ENCODE measurements at regions not wholly inside any gene's neighbourhood (a gene's known extent, or its start where the extent isn't known, plus 50 kb on each side); places are given as distances from the start of the nearest gene placed in this dataset.

DNA sequence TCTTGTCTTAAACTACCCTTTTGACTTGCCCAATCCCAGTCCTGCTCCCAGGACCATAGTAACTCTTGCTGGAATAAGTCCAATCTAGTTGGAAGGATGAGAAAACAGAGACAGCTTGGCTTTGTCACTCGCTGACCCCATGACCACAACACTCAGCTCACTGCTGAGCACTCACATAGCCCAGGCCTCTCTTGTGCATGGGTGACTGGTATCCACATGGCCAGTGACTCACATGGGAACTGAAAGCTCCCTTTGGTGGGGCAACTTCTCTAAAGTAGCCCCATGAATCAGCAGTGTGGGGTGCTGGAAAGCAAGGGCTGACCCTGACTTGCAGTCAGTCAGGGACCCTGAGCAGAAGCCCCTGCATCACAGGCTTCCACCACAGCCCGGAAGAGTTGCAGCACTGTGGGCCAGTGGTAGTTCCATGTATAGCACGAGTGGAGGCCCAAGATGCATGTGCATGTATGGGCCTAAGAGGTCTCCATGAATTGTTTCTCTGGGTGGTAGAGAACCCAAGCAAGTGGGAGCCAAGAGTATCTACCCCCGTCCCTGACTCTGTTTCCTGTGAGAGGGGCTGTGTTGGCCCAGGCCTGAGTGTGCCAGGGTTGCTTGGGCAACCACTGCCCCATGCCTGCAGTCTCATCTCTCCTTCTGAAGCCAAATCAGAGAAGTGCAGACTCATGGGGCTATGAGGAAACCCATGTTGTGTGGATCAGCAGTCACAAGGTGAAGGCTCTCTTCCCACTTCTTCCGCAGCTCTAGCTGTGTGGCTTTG lies 62.1 kb upstream of the XCR1 start:
- DNase-seq, result peak; percentile 8 to 54

DNA sequence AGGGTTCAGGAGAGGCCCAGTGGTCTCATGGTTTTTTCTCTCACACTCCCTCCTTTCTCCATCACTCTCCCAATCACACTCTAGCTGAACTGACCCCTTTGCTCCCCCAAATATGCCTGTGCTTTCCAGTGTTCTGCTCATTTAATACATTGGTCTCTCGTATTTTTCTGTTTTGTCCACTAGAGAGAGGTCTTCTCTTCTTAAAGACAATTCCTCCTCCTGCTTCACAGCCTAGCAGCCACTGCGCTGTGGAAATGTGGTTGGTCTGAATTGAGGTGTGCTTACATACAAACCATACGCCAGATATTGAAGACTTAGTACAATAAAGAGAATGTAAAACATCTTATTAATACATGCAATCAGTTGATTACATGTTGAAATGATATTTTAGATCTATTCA lies 60.6 kb upstream of the XCR1 start:
- DNase-seq, result peak in 1 of 2 donors; percentile 41

GRCh38 chr3:46086986-46087385 lies 59.7 kb upstream of the XCR1 start:
- DNase-seq, result no peak

GRCh38 chr3:46086083-46086437 lies 58.8 kb upstream of the XCR1 start:
- no peak for DNase-seq

DNA sequence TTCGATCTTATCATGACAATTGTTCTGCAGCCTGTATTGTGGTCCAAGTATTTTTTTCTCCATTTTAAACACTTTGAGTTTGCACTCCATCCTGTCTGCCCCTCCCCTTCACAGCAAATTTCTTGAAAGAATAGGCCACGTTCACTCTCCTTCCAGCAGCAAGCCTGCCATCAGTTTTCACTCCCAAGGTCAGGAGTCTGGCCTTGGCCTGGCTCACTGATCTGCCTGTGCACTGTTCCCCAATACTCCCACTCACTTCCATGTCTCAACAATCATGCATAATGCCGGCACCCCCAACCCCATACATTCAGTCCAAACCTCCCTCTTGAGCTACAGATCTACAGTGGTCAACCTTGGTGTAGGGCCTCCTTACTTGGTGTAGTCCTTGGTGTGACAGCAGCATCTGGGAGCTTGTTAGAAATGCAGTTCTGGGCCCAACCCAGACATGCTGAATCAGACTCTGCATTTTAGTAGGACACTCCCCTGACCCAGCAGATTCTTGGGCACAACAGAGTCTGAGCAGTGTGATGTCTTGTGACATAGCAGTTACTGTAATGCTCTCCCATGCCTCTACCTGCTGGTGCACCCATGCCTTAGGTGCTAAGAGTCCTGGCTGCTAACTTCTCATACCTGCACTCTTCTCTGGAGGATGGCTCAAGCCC lies 58.3 kb upstream of the XCR1 start:
- no peak for DNase-seq

DNA sequence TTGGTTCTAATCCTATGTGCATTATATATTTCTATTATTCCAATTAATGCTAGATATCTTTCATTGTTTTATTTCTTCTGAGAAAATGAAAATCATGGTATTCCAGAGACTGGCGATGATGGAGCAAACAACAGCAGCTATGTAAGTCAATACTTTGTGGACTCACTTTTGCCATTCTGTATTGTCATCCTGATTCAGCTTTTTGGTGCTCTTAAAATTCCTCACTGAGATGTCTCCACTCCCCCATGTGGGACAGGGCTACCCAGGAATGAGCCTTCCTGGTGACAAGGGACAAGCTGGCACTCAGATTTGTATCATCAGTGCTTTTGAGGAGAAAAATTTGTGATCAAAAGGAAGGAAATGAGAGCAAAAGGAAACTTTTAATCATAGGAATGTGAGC lies 56.7 kb upstream of the XCR1 start:
- DNase-seq, result no peak

- DNase-seq, result no peak
Measured at GRCh38 chr3:46082849-46083248, 55.6 kb upstream of the XCR1 start.

DNA sequence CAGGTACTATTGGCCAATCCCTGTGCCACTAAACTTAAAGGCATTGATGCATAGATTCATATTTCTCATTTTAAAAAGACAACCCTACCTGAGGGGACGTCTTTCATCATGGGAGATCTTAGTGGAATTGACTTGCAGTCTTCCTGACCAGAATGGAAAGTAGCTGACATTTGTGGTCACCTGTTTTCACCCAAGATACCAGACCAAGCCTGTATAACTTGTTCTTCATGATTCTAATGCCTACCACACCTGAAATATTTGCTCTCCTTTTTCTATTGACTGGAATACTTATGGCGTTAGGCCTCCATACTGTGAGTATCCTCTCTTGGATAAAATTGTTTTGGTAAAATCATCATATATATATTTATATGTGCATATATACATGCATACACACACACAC lies 54.7 kb upstream of the XCR1 start:
- no peak for DNase-seq

DNA sequence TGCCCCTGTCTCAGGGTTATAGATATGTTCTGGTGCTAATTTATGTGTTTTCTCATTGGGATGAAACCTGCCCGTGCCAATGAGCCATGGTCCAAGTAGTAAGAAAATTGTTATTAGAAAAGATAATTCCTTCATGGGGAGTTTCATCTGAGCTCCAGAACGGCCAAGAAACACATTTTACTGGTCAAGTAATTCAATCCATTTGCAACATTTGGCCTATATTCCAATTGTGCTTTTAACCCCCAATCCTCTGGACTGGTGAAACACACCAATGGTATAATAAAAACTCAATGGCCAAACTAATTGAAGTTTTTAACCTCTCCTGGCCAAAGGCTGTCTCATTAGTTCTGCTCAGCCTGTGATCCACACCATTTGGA lies 53.7 kb upstream of the XCR1 start:
- no peak for DNase-seq

DNA sequence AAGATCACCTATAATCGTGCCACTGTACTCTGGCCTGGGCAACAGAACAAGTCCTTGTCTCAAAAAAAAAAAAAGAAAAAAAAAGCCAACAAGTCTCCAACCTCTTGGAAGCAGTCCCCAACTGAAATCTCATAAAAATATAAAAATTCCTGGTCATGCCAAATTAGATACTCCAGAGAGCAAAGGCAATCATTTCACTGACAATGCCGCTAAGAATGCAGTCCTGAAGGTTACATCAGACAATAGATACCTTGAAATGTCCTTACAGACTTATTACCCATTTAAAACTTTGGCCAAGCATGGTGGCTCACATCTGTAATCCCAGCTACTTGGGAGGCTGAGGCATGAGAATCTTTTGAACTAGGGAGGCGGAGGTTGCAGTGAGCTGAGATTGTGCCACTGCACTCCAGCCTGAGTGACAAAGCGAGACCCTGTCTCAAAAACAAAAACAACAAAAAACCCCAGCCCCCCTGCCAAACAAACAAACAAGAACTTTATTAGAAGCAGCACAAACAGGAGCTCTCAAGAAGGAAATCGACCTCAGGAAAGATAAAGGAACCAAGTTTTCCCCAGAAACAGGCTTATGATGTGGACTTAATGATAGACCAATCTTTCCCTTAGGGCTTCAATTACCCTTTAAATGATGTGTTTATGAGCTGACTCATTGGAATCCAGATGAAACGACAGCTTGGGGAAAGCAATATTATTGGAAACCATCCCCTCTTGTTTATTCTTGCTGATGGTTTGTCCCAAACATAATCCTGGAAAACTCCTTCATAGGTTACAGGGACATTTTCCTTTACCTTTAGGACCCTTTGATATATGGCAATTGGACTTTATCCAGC lies 53.1 kb upstream of the XCR1 start:
- no peak for DNase-seq

DNA sequence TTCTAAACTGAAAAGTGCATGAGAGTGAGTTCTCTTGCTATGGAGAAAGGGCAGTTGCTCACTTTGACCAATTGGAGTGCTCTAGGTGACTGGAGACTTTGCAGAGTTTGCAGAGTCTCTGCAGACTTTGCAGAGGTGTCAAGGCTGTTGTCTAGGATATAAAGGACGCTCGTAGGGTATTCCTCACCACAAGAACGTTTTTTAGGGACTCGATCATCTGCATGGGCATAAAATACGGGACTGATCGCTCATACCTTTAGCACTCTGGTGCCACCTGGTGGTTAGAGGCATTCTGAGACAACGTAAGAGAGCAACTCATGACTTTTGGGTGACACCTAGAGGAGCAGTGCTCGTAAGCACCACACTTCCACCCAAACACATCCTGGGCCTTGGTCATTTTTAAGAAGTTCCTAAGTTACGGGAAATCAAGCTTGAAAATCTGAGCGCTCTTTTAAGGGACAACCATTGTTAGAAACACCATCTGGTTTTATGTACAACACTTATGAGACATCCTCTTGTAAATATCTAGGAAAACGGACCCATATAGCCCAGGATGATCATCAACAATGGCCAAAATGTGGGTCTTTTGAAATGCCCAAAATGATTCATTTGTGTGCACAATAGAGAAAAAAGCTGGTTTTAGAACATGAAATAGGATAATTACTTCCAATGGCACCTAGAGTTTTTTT lies 51.6 kb upstream of the XCR1 start:
- DNase-seq, result peak; percentile 82 to 93

Data from hippocampal formation (tissue), 2 donors.